Activated CD8-positive, alpha-beta T cell treated with anti-CD3 and anti-CD28 coated beads for 36 hours (primary cell): ENCODE measurements at regions not wholly inside any gene's neighbourhood (a gene's known extent, or its start where the extent isn't known, plus 50 kb on each side); places are given as distances from the start of the nearest gene placed in this dataset.

Source experiments
- ATAC-seq: fragments of 200-7000 bp; cut with Tn5 transposase; one replicate; pipeline ENCODE4 v1.10.0; 2021; ENCODE audit warnings: mild to moderate bottlenecking, moderate library complexity
- CTCF ChIA-PET: fragments of 350-600 bp; sonication (Branson Sonifier 250); formaldehyde crosslinking; loops from one replicate; lab custom pipeline; 2021; ENCODE audit warnings: antibody characterized with exemption; lab: Charles Lee
- POLR2A ChIA-PET: fragments of 350-600 bp; sonication (Branson Sonifier 250); formaldehyde crosslinking; loops from one replicate; lab custom pipeline; 2021; ENCODE audit warnings: antibody characterized with exemption; lab: Charles Lee
- DNase-seq: peaks from one replicate; pipeline ENCODE4 v3.0.0-alpha.2; 2020
- H3K27ac Mint-ChIP-seq: one replicate; pipeline ENCODE4 v1.8.0; 2021; ENCODE audit warnings: mild to moderate bottlenecking, mixed read lengths
- H3K27me3 Mint-ChIP-seq: one replicate; pipeline ENCODE4 v1.8.0; 2021; ENCODE audit warnings: mixed read lengths
- H3K36me3 Mint-ChIP-seq: one replicate; pipeline ENCODE4 v1.8.0; 2021; ENCODE audit warnings: low read depth, mixed read lengths
- H3K4me1 Mint-ChIP-seq: one replicate; pipeline ENCODE4 v1.8.0; 2021; ENCODE audit warnings: low read depth, mixed read lengths
- H3K4me3 Mint-ChIP-seq: one replicate; pipeline ENCODE4 v1.8.0; 2021; ENCODE audit warnings: mild to moderate bottlenecking, moderate library complexity, mixed read lengths
- H3K9me3 Mint-ChIP-seq: one replicate; pipeline ENCODE4 v1.8.0; 2021; ENCODE audit warnings: mixed read lengths
- CTCF ChIP-seq: fragments of 200-600 bp; IDR thresholded peaks from one replicate; pipeline ENCODE4 v1.8.0; 2022; ENCODE audit warnings: antibody characterized with exemption, mild to moderate bottlenecking
- intact Hi-C: fragments of 100-400 bp; cut with micrococcal nuclease; formaldehyde crosslinking; loops from one replicate; pipeline ENCODE4 v1.10.0; 2022

- ATAC-seq (no peak), DNase-seq (no peak)
- POLR2A ChIA-PET = no interaction called here
- TF ChIP-seq CTCF = no peak
- Mint-ChIP-seq H3K4me1 (no peaks in the 10 kb centered on the region), H3K27me3 (no peaks in the 10 kb centered on the region), H3K27ac (no peak overlapping the region), H3K36me3 (no peaks in the 10 kb centered on the region), H3K4me3 (no peak overlapping the region), H3K9me3 (no peaks in the 10 kb centered on the region)
- intact Hi-C loops = no loop called here
- CTCF ChIA-PET = no interaction called here
Measured at GRCh38 chr9:108057421-108058134, 568.0 kb upstream of the KLF4 start.

- CTCF ChIA-PET = no interaction called here
- H3K4me3 Mint-ChIP-seq = no peak overlapping the region
- POLR2A ChIA-PET = no interaction called here
- H3K27me3 Mint-ChIP-seq = no peaks in the 10 kb centered on the region
- ATAC-seq (no peak), DNase-seq (no peak)
- intact Hi-C loops = no loop called here
- H3K9me3 Mint-ChIP-seq = no peaks in the 10 kb centered on the region
- no peaks in the 10 kb centered on the region for H3K4me1 Mint-ChIP-seq
- no peak for TF ChIP-seq CTCF
- no peaks in the 10 kb centered on the region for H3K36me3 Mint-ChIP-seq
- no peak overlapping the region for H3K27ac Mint-ChIP-seq
Measured at GRCh38 chr9:108056805-108057386, 567.3 kb upstream of the KLF4 start.

- ChIA-PET CTCF (no interaction called here), POLR2A (no interaction called here)
- intact Hi-C loops = no loop called here
- Mint-ChIP-seq H3K4me1 (no peaks in the 10 kb centered on the region), H3K9me3 (no peaks in the 10 kb centered on the region), H3K4me3 (no peak overlapping the region), H3K36me3 (no peaks in the 10 kb centered on the region), H3K27ac (no peak overlapping the region), H3K27me3 (no peaks in the 10 kb centered on the region)
- DNase-seq (no peak), ATAC-seq (no peak)
- no peak for TF ChIP-seq CTCF
Measured at GRCh38 chr9:108056084-108056804, 566.7 kb upstream of the KLF4 start.

- no peak overlapping the region for H3K4me3 Mint-ChIP-seq
- ChIA-PET CTCF (no interaction called here), POLR2A (no interaction called here)
- no peak overlapping the region for H3K27ac Mint-ChIP-seq
- H3K27me3 Mint-ChIP-seq = no peaks in the 10 kb centered on the region
- DNase-seq (no peak), ATAC-seq (no peak)
- no peaks in the 10 kb centered on the region for H3K4me1 Mint-ChIP-seq
- H3K36me3 Mint-ChIP-seq = no peaks in the 10 kb centered on the region
- intact Hi-C loops = no loop called here
- H3K9me3 Mint-ChIP-seq = no peaks in the 10 kb centered on the region
- no peak for TF ChIP-seq CTCF
Measured at GRCh38 chr9:108054131-108054630, 564.6 kb upstream of the KLF4 start.

- CTCF ChIA-PET = no interaction called here
- ATAC-seq (no peak), DNase-seq (no peak)
- Mint-ChIP-seq H3K9me3 (no peaks in the 10 kb centered on the region), H3K36me3 (no peaks in the 10 kb centered on the region), H3K27me3 (no peaks in the 10 kb centered on the region), H3K4me3 (no peak overlapping the region), H3K4me1 (no peaks in the 10 kb centered on the region), H3K27ac (no peak overlapping the region)
- no peak for TF ChIP-seq CTCF
- POLR2A ChIA-PET = no interaction called here
- intact Hi-C loops = no loop called here
Measured at GRCh38 chr9:108053555-108054061, 564.0 kb upstream of the KLF4 start.
